ENCODE measurements at regions not wholly inside any gene's neighbourhood (a gene's known extent, or its start where the extent isn't known, plus 50 kb on each side); places are given as distances from the start of the nearest gene placed in this dataset.

DNA sequence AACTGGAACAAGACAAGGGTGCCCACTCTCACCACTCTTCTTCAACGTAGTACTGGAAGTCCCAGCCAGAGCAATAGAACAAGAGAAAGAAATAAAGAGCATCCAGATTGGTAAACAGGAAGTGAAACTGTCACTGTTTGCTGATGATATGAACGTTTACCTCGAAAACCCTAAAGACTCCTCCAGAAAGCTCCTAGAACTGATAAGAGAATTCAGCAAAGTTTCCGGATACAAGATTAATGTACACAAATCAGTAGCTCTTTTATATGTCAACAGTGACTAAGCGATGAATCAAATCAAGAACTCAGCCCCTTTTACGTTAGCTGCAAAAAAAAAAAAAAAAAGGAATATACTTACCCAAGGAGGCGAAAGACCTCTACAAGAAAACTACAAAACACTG, 306.6 kb downstream of the PLK2 start:
- no peak for DNase-seq (ENCODE audit: low read depth)

- DNase-seq (ENCODE audit: low read depth): no peak
Measured at GRCh38 chr5:58151414-58151813, 308.5 kb downstream of the PLK2 start.

GRCh38 chr5:58150926-58151325, 309.0 kb downstream of the PLK2 start:
- no peak for DNase-seq (ENCODE audit: low read depth)

DNA sequence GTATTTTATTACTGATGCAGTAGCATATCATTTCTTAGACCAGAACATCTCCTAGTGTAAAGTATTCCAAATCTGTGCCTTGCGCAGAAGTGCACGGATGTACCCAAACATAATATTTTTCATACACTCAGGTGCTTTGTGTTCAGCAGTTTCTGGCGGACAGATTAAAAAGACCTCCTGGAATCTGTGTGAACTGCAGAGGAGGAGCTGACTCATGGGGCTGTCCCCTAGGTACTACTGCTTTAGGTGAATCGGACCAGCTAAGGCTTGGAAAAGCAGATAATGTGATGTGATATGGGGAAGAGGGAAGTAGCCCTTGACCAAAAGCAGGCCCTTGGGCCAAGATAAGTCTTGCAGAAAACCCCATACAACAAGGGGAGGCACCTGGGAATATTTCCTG, 310.1 kb downstream of the PLK2 start:
- DNase-seq (ENCODE audit: low read depth): peak; percentile 20

- DNase-seq (ENCODE audit: low read depth): peak; percentile 22
Measured at GRCh38 chr5:58149345-58149744, 310.5 kb downstream of the PLK2 start.

DNA sequence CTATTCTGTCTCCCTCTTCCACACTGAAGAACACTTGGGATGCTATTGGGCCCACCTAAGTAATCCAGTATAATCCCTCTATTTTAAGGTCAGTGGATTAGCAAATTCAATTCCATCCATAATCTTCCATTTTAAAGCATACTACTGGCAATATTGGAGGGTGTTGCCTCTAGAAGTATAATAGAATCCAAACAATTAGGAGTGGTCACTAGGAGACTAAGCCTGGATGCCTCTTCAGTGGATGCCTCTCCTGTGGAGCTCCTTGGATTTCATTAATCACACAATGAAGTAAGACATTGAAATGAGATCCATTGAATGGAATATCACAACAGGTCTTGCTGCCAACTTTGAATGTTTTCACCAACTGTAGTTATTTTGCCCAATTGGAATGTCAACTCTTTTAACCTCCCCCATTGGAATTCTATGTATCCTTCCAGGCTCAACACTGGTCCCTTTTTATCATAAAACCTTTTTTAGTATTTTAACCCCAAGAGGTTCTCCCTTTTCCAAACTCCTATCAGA, 311.6 kb downstream of the PLK2 start:
- no peak for DNase-seq (ENCODE audit: low read depth)

DNA sequence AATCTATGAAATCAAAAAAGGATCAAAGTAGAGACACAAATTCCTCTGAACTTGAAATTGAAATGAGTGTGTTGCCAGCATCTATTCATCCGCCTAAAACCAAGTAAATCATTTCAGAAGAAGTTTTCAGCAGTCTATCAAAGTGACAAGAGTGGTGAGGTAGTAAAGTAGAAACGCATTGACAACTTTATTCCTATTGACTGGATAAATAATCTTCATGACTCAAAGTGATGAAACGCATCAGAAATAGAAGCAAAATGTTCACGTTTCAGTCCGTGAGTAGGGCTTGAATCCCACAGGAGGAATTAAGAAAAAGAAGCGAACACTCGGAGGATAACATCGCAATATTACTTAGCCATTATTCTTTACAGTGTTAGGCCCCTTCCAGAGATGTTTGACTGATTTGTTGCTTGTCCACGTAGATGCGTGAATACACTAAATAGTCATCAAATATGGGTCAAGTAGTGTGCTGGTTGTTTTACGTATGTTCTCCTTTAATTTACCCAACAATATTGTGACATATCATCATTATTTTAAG, 314.4 kb downstream of the PLK2 start:
- DNase-seq (ENCODE audit: low read depth): no peak

DNA sequence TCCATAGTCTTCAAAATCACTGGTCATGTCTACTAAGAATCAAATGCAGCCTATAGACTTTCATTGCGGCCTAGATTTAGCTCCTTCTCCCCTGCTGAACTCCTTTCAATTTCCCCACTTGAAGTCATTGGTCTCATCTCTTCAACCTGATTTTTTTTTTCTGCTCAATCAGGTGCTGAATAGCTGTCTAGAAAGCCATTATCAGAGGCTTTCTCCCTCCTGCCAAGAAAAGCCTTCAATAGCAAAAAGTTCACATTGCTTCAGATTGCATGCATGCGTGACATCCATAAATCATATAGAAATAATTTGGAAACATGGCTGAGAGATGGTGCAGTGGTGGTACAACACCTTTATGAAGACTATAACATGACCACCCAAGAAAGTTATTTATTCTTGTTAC, 316.2 kb downstream of the PLK2 start:
- no peak for DNase-seq (ENCODE audit: low read depth)

DNA sequence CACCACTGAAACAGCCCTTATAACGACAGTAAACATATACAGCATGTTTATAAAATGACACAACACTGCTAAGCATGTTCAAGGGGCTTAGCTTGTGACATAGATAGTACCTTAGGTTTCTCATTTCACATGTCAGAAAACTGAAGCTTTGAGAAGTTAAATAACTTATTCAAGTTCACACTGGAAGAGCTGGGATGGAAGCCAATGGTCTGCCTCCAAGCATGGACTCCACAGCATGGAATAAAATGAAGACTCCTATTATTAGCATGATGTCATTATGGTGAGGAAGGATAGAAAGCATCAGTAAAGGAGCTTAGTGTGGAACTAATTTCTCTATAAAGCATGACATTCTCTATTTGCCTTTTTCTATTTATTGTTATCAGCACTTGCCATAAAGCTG, 316.7 kb downstream of the PLK2 start:
- no peak for DNase-seq (ENCODE audit: low read depth)

GRCh38 chr5:58138791-58139190, 321.1 kb downstream of the PLK2 start:
- no peak for DNase-seq (ENCODE audit: low read depth)

DNA sequence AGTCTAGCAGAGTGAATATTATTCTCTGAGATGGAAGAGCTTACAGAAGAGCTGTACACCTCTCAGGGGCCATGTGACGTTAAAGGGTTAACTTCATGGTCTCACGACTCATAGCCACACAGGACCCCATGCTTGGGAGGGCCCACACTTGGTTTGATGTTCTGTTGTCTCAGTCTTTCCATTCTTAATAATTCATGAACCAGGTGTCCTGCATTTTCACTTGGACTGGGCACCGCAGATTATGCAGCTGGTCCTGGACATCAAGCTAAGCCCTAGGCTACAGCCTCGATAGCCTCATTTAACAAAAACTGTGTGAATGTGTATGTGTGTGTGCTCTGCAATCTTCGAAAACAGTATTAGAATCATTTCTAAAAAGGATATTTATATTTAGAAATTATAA, 323.5 kb downstream of the PLK2 start:
- DNase-seq (ENCODE audit: low read depth): no peak

DNA sequence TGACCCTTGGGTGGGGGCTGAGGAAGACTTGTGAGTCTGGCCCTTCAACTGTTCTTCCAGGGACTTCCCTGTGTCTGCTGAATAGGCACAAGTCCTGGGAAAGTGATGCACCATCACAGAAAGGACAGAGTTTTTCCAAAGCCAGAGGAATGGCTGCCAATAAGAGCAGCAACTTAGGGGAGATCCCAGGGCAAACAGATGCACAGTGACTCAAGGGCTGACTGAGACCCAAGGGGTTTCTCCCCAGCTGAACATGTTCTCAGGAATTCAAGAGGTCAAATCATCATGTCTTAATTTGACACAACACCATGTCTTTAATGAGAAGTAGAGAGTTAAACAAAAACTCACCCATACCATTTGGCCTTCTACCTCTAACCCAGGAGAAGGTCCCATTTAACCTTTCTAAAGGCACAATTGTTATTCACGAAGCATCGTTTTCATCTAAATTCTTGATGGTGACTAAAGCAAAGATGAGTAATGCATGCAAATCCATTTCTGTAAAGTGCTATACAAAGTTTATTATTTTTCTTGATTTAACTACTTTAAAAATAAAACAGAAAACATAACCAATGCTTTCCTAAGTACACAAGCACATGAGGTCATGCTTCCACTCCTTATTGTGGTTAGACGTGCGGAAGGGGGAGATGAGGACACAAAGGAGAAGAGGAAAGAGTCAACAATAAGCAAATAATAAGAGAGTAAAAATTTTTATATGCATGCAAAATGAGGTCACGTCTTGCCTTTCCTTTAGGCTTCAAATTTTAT, 324.1 kb downstream of the PLK2 start:
- DNase-seq (ENCODE audit: low read depth): peak; percentile 66

DNA sequence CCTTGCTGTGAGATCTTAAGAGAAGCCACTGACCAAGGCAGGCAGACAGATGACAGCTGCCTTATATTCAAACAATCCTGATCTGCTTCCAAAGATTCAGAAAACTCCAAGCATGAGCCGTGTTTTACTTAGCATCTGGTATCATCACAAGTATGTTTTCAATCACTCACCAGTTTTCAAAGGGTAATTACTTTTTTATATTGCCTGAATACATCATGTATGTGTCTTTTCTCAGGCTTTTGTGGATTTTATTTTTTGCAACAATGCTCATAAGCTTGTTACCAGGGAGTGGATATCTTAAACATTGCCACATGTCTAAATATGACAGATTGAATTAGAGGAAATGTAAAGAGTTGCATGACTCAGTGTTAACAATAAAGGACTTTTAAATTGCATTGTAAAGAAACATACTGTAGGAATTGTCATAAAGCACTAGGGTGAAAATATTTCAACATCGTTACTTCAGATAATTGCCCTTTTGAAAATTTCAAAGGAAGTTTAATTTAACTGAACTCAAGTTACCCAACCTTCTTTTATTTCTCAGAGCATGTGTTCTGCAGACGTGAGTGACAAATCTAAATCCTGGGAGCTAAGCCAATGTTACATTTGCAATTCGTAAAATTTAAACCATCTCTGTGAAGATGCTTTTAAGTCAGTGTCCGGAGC, 326.1 kb downstream of the PLK2 start:
- peak; percentile 13 for DNase-seq (ENCODE audit: low read depth)

- DNase-seq (ENCODE audit: low read depth): no peak
Measured at GRCh38 chr5:58133216-58133615, 326.7 kb downstream of the PLK2 start.

- no peak for DNase-seq (ENCODE audit: low read depth)
Measured at GRCh38 chr5:58127255-58128220, 332.3 kb downstream of the PLK2 start.

GRCh38 chr5:58123501-58123900, 336.4 kb downstream of the PLK2 start:
- no peak for DNase-seq (ENCODE audit: low read depth)

DNA sequence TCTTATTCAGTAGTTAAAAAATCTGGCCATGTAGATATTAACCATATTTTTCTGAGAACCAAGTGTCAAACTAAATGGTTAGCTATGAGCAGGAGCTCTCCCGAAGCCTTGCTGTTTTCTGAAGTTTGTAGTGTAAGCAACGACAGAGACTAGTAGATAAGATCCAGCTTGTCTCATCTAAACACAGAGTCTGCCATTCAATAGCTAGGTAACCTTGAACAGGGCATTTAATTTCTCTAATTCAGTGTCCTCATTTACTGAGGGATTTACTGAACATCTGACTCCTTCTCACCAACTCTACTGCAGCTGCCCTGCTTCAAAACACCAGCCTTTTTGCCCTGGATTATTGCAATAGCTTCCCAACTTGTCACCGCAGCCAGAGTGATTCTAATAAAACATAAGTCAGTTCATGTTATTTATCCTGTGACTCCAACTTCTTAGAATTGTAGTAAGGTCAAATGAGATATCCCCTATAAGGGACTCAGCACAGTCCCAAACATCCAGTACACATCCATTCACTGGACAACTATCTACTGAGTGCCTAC, 337.0 kb downstream of the PLK2 start:
- no peak for DNase-seq (ENCODE audit: low read depth)

DNA sequence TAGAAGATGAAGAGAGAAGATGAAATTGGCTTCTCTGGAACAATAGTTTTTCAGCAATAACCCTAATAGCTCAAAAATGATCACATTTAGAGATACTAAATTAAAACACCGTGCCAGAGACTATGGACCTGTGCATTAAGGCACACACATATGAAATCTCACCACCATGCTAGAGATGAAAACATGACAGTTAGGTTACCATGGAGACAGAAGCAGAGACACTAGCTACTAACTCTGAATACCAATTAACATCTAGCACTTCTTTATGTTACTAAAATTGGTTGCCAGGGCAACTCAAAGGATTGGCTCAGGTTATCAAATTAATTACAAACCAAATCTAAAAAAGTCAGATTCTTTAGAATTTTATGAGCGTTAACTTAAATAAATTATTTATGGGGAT, 337.7 kb downstream of the PLK2 start:
- DNase-seq (ENCODE audit: low read depth): no peak

- DNase-seq (ENCODE audit: low read depth): no peak
Measured at GRCh38 chr5:58121391-58121790, 338.5 kb downstream of the PLK2 start.

DNA sequence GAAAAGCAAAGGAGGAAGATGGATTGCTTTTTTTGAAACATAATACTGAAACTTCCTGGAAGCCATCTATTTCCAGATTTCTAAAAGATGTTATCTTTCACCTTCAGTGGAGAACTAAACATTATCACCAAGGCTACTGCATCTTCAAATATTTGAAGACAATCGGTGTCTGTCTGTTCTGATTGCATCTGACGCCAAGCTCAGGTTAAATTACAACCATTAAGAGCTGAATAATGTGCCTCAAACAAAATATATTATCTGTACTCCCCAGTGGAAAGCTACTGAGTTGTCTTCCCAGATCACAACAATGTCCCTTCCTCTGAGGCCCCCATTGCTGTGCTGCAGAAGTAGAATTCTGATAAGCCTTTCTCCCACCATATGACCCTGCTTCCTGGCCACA, 342.3 kb downstream of the PLK2 start:
- DNase-seq (ENCODE audit: low read depth): no peak

GRCh38 chr5:58116346-58116745, 343.5 kb downstream of the PLK2 start:
- no peak for DNase-seq (ENCODE audit: low read depth)

GRCh38 chr5:58115811-58116210, 344.1 kb downstream of the PLK2 start:
- DNase-seq (ENCODE audit: low read depth): no peak
